Renal cortex interstitium (tissue), 11 donors: ENCODE measurements at regions not wholly inside any gene's neighbourhood (a gene's known extent, or its start where the extent isn't known, plus 50 kb on each side); places are given as distances from the start of the nearest gene placed in this dataset.
"Not testable (repeated sequence)": the region's sequence is repeated elsewhere in the genome, so short reads cannot be mapped to it uniquely, and the experiment has no call there.

Experiments used
- DNase-seq, 11 donors: peaks; one replicate each; pipeline ENCODE4 v3.0.0-alpha.2; 2013; ENCODE audit warnings: low read depth in 9 of 11, low spot score in 4 of 11; ENCODE audit errors: extremely low read depth in 1 of 11

GRCh38 chr5:156218367-156219158, 108.4 kb upstream of the SGCD start:
- DNase-seq: no peak

GRCh38 chr5:156219483-156220005, 107.4 kb upstream of the SGCD start:
- DNase-seq: no peak

- DNase-seq: no peak
These were observed 105.1 kb upstream of the SGCD start for GRCh38 chr5:156221816-156222215.

GRCh38 chr5:156223547-156223946, 103.4 kb upstream of the SGCD start:
- no peak for DNase-seq

- not testable (repeated sequence) for DNase-seq
These were observed 100.5 kb upstream of the SGCD start for GRCh38 chr5:156226485-156226884.

GRCh38 chr5:156230887-156231286, 96.1 kb upstream of the SGCD start:
- DNase-seq: no peak

- DNase-seq: no peak
These were observed 94.6 kb upstream of the SGCD start for GRCh38 chr5:156232251-156232869.

GRCh38 chr5:156237361-156237760, 89.6 kb upstream of the SGCD start:
- no peak for DNase-seq

- no peak for DNase-seq
These were observed 87.2 kb upstream of the SGCD start for GRCh38 chr5:156239800-156240199.

GRCh38 chr5:156240414-156240813, 86.5 kb upstream of the SGCD start:
- no peak for DNase-seq

GRCh38 chr5:156241266-156241665, 85.7 kb upstream of the SGCD start:
- DNase-seq: no peak

- DNase-seq: no peak
These were observed 81.1 kb upstream of the SGCD start for GRCh38 chr5:156245895-156246294.

GRCh38 chr5:156251076-156251475, 75.9 kb upstream of the SGCD start:
- DNase-seq: no peak

- no peak for DNase-seq
These were observed 73.8 kb upstream of the SGCD start for GRCh38 chr5:156253130-156253529.

GRCh38 chr5:156254196-156254595, 72.8 kb upstream of the SGCD start:
- no peak for DNase-seq

- DNase-seq: no peak
These were observed 70.3 kb upstream of the SGCD start for GRCh38 chr5:156256642-156257041.

GRCh38 chr5:156258934-156259333, 68.0 kb upstream of the SGCD start:
- no peak for DNase-seq

GRCh38 chr5:156259618-156260017, 67.3 kb upstream of the SGCD start:
- no peak for DNase-seq

- DNase-seq: no peak
These were observed 65.6 kb upstream of the SGCD start for GRCh38 chr5:156261275-156261939.

- no peak for DNase-seq
These were observed 55.4 kb upstream of the SGCD start for GRCh38 chr5:156271569-156271968.
